HG03565 (cell line): ENCODE measurements at regions not wholly inside any gene's neighbourhood (a gene's known extent, or its start where the extent isn't known, plus 50 kb on each side); places are given as distances from the start of the nearest gene placed in this dataset.
A peak's percentile ranks its signal among the peaks of the same experiment; 100 is the strongest.
"Not testable (repeated sequence)": the region's sequence is repeated elsewhere in the genome, so short reads cannot be mapped to it uniquely, and the experiment has no call there.

Source experiments
- ATAC-seq: cut with Tn5 transposase; IDR thresholded peaks from one replicate; pipeline ENCODE4 v1.9.1; 2021; ENCODE audit warnings: mild to moderate bottlenecking, moderate library complexity; ENCODE audit not compliant: unreplicated experiment

DNA sequence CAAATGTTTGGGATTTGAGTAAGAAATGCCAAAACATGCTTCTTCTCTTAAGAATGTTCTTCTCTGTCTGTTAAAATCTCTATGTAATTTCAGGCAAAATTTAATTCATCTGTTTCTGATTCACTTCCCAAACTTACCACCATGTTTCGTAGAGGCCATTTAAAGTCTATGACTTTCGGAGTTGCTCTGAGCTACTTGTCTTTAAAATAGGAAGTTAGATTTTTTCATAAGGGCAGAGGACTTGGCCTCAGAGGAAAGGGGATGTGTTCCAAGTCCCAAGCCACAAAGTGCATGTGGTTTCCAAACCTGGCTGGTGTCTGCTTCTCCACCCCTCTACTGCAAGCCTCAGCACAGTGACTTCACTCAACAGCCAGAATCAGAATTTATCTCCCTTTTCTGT, 111.3 kb upstream of the ADRA1B start:
- no peak for ATAC-seq

DNA sequence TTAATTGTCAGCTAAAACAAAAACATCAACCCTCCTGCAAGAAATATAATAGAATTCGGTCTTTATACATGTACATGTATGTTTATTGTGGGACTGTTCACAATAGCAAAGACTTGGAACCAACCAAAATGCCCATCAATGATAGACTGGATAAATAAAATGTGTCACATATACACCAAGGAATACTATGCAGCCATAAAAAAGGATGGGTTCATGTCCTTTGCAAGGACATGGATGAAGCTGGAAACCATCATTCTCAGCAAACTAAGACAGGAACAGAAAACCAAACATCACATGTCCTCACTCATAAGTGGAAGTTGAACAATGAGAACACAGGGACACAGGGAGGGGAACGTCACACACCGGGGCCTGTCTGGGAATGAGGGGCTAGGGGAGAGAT, 109.1 kb upstream of the ADRA1B start:
- not testable (repeated sequence) for ATAC-seq

DNA sequence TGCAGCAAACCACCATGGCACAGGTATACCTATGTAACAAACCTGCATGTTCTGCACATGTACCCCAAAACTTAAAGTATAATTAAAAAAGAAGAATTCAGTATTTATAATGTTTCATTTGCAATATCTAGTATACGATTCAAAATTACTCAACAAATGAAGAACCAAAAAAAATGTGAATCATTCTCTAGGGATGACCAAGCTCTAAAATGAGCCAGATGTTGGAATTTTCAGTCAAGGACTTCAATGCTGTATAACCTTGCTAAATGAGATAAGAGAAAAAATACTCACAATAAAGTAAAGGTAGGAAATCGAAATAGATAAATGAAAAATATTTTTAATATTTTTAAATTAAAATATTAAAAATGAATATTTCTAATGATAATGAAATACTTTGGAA, 108.7 kb upstream of the ADRA1B start:
- ATAC-seq = no peak

DNA sequence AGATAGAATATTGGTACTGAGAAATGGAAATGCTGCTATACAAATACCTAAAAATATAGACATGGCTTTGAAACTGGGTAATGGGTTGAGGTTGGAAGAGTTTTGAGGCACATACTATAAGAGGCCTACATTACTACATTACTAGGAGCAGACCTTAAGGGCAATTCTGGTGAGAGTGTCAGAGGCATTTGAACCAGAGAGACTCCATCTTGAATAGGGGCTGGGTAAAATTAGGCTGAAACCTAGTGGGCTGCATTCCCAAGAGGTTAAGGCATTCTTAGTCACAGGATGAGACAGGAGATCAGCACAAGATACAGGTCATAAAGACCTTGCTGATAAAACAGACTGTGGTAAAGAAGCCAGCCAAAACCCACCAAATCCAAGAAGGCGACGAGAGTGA, 104.6 kb upstream of the ADRA1B start:
- ATAC-seq = no peak

DNA sequence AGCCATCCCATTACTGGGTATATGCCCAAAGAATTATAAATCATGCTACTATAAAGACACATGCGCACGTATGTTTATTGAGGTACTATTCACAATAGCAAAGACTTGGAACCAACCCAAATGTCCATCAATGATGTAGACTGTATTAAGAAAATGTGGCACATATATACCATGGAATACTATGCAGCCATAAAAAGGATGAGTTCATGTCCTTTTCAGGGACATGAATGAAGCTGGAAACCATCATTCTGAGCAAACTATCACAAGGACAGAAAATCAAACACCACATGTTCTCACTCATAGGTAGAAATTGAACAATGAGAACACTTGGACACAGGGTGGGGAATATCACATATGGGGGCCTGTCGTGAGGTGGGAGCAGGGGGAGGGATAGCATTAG, 103.5 kb upstream of the ADRA1B start:
- ATAC-seq = not testable (repeated sequence)

DNA sequence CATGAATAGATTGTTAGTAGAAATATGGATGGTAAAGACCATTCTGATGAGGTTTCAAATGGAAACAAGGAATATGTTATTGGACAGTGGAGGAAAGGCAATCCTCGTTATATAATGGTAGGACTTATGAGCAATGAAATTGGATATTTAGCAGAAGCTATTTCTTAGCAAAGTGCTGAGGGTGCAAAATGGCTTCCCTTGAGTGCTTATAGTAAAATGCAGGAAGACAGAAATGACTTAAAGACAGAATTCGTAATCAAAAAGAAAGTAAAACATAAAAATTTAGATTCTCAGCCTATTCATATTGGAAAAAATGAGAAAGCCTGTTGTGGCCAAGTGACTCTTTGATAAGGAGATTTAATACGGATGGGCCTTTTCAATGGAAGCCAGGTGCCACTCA, 102.1 kb upstream of the ADRA1B start:
- no peak for ATAC-seq

DNA sequence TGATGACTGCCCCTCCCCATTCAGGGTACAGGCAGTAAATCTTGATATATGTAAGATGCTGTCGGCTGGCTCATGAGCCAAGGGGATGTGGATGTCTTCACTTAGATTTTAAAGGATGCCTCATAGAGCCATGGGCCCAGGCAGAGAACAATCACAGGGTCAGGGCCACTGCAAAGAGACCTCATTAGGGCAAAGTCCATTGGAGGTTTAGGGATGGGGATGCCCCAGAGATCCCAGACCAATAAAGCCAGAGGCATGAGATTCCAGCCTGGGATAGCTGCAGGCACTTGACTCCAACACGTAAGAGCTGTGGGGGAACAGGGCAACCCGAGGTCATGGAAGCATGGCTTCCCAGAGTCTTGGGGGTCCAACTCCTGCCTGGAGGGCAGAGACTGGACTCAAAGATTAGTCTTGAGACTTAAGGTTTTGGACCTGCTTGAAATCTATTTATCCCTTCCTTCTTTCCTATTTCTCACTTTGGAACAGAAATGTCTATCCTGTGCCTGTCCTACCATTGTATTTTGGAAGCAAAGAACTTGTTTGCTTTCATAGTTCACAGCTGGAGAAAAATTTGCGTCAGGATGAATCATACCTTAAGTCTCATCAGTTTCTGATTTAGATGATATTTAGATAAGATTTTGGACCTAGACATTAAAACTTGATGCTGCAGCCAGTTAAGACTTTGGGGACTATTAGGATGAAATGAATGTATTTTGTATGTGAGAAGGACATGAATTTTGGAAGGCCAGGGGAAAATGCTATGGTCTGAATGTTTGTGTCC, 101.3 kb upstream of the ADRA1B start:
- ATAC-seq = no peak

DNA sequence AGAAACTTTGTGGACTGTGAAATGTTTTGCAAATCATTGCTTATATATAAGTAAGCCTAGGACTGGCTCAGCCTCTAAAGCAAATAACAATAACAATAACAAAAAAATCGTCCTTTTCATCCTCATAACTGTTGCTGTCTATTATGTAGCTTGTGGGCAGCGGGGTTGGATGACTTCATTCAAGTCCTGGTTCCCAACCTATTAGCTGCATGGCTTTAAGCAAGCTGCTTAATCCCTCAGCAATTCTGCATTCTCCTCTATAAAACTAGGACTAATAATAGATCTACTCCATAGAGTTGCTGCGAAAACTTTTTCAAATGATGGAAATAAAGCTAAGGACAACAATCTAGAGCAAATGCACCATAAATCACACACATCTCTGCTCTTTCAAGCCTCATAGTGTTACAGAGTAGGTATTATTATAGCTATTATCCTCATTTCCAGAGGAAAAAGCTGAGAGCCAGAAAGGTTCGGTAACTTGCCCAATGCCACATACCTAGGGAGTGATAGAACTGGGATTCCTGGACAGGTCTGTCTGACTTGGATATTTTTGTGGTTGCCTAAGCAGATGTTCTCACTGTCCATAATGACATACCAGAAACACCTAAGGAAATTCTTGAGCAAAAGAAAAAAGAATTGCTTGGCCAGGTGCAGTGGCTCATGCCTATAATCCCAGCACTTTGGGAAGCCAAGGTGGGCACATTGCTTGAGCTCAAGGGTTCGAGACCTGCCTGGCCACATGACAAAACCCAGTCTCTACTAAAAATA, 98.8 kb upstream of the ADRA1B start:
- ATAC-seq = no peak

DNA sequence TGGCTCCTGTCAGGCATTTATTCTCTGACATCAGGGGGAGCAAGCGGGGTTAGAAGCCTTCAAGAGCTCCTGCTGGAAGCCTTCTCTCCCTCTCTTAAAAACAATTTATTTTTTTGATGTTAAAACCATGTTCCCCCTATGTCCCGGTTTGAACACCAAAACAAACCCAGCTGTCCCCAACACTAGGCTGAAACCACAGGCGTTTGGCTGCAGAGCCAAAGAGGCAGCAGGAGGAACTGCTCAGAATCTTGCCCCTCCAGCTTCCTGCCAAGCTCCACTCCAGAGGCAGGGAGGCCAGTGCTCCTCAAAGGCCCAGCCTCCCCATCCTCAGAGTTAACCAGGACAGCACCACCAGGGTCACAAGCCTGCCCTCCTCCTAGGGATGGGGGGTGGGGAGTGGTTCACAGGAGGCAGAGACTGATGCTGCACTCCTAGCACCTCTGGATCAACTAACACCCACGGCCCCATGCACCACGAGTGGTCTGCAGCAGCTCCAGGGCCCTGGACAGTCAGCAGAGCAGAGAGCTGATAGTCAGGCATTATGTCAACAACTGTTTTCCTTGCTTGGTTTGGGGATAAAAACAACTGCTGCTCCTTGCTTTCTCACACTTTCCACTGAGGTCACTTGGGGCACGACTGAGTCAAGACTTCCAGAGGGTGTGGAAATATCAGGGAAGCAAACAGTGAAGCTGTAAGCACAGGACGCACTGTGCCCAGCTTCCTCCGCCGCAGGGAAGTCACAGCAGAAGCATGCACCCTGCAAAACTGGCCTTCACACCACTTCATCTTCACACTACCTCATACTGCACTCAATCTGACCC, 96.5 kb upstream of the ADRA1B start:
- no peak for ATAC-seq

DNA sequence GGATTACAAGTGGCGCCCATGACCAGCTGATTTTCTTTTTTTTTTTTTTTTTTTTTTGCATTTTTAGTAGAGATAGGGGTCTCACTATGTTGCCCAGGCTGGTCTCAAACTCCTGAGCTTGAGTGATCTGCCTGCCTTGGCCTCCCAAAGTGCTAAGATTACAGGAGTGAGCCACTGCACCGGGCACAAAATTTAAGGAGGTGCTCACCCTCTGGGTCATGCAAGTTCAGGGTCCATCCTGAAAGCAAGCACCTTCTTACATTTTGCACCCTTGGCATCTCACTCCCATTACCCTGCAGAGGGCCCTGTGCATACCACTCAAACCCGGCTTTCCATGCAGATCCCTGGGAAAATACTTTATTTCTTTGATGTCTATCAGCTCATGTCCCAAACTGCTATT, 95.6 kb upstream of the ADRA1B start:
- ATAC-seq = no peak

DNA sequence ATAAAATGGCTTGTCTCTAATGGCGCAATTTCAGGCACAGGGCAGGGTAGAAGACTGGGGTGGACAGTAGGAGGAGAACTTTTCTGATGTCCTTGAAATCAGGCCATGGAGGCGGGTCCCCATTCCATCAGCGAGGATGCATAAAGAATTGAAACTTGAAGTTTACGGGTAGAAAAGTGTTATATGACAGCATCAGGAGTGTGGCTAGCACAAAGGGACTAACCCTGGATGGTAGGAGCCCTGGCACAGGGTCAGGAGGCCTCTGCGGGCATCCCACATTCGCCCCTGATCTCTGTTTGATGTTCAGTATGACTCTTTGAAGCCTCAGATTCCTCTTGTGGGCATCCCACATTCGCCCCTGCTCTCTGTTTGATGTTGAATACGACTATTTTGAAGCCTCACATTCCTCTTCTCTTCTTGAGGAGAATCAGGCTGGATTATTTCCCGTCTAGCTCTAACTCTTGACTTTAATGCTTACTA, 94.8 kb upstream of the ADRA1B start:
- no peak for ATAC-seq

DNA sequence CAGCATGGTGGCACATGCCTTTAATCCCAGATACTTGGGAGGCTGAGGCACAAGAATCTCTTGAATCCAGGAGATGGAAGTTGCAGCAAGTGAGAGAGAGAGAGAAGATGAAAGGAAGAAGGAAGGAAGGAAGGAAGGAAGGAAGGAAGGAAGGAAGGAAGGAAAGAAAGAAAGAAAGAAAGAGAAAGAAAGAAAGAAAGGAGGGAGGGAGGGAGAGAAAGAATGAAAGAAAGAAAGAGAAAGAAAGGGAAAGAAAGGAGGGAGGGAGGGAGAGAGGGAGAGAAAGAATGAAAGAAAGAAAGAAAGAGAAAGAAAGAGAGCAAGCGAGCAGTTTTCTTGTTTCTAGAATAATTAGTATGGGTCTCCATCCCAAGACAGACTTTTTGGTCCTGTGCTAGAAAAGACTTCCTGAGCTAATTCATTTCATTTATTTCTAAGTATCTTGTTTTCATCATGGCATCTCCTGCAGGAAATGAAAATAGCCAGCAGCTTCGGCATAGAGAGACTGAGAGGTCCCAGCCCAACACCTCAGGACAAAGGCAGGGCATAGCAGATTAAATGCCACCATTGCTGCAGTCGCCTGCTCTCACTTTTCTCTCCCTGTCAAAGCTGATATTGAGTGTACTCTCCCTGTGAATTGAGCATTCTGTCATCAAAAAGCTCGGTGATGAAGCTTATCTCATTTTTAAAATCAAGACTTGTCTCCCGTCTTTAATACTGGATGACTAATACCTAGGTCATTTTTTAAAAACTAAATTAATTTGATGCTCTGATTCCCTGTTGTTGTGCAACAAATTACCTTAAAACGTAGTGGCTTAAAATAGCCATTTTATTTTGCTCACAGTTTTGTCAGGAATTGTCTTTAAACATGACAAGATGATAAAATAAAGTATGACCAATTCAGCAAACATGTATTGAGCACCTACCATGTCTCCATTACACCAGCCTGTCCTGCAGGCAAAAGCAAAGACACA, 91.8 kb upstream of the ADRA1B start:
- no peak for ATAC-seq

DNA sequence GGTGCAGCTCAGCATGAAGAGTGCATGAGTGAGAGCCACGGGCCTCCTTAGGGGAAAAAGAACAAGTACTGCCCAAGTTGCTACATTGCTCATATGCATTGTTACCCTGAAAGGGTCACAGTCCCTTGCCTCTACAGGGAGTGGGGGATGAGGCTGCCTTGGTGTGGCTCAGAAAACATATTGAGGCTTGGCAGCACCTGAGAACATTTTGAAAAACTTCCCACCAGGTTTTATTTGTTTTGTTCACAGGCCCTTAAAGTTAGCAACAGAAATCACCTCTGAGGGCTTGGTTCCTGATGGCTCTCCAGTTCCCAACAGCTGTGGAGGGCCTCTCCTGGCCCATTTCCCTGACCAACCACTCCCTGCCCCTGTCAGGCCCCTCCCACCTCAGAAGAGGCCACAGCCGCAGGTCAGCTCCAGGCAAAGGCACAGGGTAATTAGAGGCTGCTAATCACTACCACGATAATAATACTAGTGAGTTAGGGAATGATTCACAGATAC, 90.7 kb upstream of the ADRA1B start:
- no peak for ATAC-seq

DNA sequence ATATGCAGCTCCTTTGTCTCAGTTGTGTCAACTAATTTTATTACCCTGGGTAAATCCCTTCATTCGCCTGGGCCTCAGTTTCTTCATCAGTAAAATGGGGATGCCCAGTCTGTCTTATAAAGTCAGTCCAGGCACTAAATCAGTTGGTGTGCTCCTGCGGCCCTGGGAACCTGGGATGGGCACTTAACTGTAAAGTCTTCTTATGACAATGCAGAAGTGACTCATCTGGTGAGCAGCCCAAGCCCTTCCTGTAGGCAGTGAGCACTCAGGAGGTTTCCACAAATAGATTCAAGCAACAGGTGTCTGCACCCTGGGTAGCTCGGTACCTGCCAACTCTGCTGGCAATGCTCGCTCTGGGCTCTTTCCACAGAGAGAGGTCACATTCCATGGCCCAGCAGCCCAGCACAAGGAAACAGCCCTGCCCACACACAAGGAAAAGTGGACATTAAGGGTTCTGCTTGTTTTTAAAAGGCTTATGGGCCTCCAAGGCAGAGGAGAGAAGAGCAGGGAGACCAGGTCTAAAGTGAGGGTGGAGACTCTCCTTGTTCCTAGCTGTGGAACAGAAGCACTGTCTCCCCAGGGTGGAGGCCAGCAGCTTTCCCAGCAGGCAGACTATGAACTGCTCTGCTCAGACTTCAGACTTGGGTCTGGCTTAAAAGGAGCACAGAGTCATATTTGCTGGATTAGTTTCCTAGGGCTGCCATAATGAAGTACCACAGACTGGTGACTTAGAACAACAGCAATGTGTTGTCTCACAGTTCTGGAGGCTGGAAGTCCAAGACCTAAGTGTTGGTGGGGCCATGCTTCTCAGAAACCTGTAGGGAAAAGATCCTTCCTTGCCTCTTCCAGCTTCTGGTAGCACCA, 89.7 kb upstream of the ADRA1B start:
- peak; percentile 97 for ATAC-seq

DNA sequence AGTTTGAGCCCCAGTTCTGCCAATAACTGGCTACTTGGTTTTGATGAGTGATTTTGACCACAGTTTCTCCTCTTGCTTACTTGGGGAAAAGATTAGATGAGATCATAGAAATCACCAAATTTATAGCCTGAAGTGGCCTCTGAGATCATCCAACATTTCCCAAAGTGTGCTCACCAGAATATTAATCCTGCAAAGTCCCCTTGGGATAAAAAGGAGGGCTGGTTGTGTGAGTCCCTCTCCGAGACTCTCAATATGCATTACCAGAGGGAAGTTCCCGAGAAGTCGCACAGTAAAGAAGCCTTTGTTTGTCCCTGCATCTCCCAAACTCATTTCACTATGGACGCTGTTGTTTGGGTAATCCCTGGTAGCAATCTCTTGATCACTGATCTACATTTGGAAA, 88.4 kb upstream of the ADRA1B start:
- ATAC-seq = no peak

DNA sequence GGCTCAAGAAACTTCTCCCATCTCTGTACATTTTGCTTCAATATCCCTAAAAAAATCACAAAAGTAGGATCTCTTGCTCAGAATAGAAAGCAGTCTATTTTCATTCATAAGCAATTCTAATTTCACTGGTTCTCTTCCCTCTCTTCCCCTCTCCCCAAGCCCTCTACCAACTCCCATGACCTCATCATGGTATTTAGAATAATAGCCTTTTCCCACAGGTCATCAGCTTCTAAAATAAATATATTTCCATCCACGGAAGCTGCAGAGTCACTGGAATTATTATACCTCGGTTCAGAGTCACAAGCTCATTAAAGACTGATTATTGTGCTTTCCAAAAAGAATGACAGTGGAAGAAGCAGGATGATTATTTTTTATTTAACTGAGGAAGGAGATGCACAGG, 84.2 kb upstream of the ADRA1B start:
- ATAC-seq = no peak

DNA sequence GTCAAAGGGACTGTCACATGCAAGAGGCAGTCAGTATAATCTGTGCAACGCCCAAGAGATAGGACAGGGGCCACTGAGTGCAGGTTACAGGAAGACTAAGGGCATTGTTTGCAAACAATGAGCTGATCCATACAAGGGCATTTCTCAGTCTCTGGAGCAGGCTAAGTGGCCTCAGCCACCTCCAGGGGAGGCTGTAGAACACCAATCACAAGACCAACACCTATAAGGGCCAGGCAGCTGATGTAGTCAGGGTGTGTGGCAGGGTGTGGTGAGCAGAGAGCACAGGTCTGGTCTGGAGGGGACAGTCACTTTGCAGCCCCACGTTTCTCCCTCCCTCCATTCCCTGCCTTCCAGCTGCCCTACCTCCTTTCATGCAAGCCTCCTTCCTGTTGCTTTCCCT, 83.2 kb upstream of the ADRA1B start:
- ATAC-seq = no peak

DNA sequence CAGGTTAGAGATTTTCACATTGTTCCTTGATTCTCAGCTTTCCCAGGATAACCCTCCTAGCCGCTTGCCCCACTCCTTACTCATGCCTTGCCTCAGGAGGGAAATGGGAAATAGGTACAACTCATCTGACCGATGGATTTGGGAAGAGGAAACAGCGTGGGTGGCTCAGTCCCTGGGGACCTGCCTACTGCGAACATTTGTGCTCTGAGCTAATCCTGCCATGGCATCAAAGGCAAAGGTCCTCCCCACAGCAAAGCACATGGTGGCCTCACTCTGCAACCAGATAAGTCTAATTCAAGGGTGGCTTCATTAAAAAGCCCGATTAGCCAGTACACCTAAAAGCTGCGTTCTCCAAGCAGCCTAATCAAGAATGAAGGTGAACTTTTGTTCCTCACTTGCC, 82.4 kb upstream of the ADRA1B start:
- ATAC-seq = no peak

DNA sequence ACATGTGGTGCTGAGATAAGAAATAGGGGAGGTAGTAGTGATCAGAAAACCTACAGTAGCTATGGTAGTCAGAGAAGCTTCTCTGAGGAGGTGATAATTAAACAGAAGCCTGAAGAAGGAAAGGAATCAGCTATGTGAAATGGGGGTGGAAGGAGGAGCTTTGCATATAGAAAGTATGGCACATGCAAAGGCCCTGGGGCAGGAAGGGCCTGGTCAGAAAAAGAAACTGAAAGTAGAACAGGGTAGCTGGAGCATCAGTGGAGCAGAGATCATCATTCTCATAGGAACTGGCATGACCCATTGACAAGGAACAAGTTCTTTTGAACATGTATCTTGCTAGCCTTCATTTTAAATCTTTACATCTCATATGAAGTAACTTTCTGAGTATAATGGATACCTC, 80.7 kb upstream of the ADRA1B start:
- no peak for ATAC-seq
